ENCODE measurements at regions not wholly inside any gene's neighbourhood (a gene's known extent, or its start where the extent isn't known, plus 50 kb on each side); places are given as distances from the start of the nearest gene placed in this dataset.
"Not testable (repeated sequence)": the region's sequence is repeated elsewhere in the genome, so short reads cannot be mapped to it uniquely, and the experiment has no call there.

DNA sequence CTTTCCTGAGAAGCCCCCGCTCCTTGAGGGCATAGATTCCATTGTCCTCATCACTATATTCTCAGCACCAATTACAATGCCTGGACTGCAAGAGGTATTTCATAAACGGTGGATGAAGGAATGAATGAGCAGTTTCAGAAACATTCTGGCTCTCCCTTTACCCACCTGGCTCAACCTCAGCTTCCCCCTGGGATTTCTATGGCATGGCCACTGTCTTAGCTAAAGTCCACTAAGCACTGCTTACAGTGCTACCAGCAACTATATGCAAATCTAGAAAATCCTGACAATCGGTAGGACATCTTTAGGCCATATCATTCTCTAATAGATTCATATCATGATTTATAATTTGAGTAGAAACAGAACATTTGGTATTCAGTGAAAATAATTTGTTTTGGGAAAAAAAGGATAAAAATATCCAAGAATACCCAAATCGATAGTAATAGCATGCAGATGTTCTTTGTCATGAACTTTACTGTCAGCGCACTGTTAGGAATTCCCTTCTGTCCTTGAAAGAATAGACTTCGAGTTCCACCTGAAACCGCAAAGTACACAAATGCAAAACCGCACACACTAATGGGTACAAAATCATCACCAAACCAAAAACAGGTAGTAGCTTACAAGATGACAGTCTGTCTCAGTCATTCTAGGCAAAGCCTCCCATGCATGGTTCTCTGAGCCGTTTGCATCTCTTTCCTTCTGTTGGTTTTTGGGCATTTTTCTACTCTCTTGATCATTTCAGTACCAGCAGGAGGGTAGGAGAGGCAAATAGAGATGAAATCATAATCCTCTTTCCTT is 303.6 kb upstream of the ID2 start:
- DNase-seq (ENCODE audit: insufficient read length, low spot score) = no peak
- peak; percentile 92 for FAIRE-seq
- TF ChIP-seq POU2F2 (IDR thresholded peaks at IDR 0.05; ENCODE audit: low read depth, low read length) = no peak
- peak; percentile 13 for TF ChIP-seq PAX5 (IDR thresholded peaks at IDR 0.05; ENCODE audit: insufficient read depth, low read length, severe bottlenecking)
- peak; percentile 30; the same call in 1 of the 2 replicates for TF ChIP-seq SPI1 (IDR thresholded peaks at IDR 0.05; ENCODE audit: low read depth, low read length)

DNA sequence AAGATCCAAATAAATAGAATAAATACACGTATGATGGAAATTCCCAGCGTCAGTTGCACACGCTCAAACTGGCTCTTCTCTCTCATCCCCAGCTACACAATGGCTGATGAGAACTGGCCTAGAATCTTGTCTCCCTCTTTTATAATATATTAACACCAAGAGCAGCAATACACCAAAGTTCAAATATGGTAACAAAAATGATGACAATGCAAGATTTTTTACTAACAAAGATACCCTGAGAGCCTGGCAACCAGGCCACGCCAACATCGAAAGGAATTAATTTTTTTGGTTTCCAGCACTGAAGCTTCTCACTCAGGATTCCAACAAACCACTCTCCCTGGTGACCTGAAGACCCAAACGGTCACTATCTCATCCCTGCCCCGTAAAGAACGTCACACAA is 302.7 kb upstream of the ID2 start:
- DNase-seq (ENCODE audit: insufficient read length, low spot score) = no peak
- TF ChIP-seq POLR2A (IDR thresholded peaks at IDR 0.05; ENCODE audit: low read depth, low read length) (no peak), POU2F2 (IDR thresholded peaks at IDR 0.05; ENCODE audit: low read depth, low read length) (no peak), SPI1 (IDR thresholded peaks at IDR 0.05; ENCODE audit: low read depth, low read length) (no peak), PAX5 (IDR thresholded peaks at IDR 0.05; ENCODE audit: insufficient read depth, low read length, severe bottlenecking) (no peak), TAF1 (IDR thresholded peaks at IDR 0.05; ENCODE audit: low read depth, low read length) (no peak), POLR2AphosphoS5 (IDR thresholded peaks at IDR 0.05; ENCODE audit: low read depth, low read length) (no peak)
- FAIRE-seq = no peak

DNA sequence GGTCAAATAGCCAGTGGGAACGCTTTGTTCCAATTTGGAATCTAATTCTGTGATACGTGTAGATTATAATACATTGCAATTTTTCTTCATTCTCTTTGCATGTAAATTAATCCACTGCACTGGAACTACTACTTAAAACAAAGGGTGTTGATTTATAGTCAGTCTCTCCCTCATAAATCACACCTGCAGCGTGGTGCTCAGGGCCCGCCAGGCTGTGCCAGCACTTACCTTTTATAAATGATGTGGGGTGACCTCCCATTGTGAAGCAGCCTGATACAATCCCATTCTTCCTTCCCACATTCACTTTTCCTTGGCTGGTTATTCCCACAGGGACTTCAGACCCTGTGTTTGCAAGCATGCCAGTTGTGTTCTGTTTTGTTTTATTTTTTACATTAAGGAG is 302.3 kb upstream of the ID2 start:
- FAIRE-seq = peak; percentile 5

DNA sequence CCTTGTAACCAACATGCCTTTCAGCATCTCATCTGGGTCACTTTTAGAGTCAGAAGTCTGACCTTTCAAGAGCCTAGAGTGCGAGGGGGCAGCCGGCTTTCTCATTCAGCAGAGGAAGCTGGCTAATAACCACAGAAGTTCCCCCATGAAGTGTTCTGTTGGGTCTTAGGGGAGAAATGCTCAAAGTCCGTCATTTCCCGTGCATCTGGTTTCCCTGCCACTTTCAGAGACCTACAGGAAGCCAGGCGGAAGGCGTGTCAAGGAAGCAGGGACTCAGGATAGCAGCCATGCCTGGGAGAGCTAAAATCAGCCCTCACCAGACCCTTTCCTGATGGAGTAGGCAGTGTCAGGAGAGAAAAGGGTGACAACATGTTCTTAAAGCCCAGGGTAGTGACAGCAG is 301.8 kb upstream of the ID2 start:
- TF ChIP-seq POLR2AphosphoS5 (IDR thresholded peaks at IDR 0.05; ENCODE audit: low read depth, low read length) = no peak
- TF ChIP-seq POU2F2 (IDR thresholded peaks at IDR 0.05; ENCODE audit: low read depth, low read length) = no peak
- no peak for TF ChIP-seq PAX5 (IDR thresholded peaks at IDR 0.05; ENCODE audit: insufficient read depth, low read length, severe bottlenecking)
- TF ChIP-seq POLR2A (IDR thresholded peaks at IDR 0.05; ENCODE audit: low read depth, low read length) = no peak
- no peak for TF ChIP-seq TAF1 (IDR thresholded peaks at IDR 0.05; ENCODE audit: low read depth, low read length)
- 0 out of 2 replicates have a peak, but pooled peaks have one; percentile 0 for TF ChIP-seq SPI1 (IDR thresholded peaks at IDR 0.05; ENCODE audit: low read depth, low read length)
- no peak for FAIRE-seq
- no peak for DNase-seq (ENCODE audit: insufficient read length, low spot score)

More for the DNA sequence above, 302.3 kb upstream of the ID2 start:
- TF ChIP-seq POLR2A (IDR thresholded peaks at IDR 0.05; ENCODE audit: low read depth, low read length) = no peak
- no peak for TF ChIP-seq TAF1 (IDR thresholded peaks at IDR 0.05; ENCODE audit: low read depth, low read length)
- no peak for TF ChIP-seq SPI1 (IDR thresholded peaks at IDR 0.05; ENCODE audit: low read depth, low read length)
- TF ChIP-seq POLR2AphosphoS5 (IDR thresholded peaks at IDR 0.05; ENCODE audit: low read depth, low read length) = no peak
- TF ChIP-seq POU2F2 (IDR thresholded peaks at IDR 0.05; ENCODE audit: low read depth, low read length) = no peak
- TF ChIP-seq PAX5 (IDR thresholded peaks at IDR 0.05; ENCODE audit: insufficient read depth, low read length, severe bottlenecking) = no peak
- no peak for DNase-seq (ENCODE audit: insufficient read length, low spot score)

DNA sequence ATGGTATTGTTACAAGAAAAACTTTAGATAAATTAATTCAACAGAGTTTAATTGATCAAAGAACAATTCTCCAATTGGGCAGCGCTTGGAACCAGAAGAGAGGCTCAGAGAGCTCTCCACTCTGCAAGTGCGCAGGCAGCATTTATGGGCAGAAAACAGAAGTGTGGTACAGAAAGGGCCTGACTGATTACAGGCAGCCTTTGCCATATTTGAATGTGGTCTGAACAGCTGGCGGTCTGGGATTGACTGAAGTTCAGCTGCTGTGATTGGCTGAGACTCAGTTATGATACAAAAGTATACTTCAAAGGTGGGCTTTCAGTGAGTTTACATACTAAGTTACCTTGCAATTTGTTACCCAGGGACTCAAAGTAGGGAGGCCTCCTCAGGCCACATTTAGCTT is 301.3 kb upstream of the ID2 start:
- DNase-seq (ENCODE audit: insufficient read length, low spot score) (no peak), FAIRE-seq (peak; percentile 5)
- TF ChIP-seq POLR2AphosphoS5 (IDR thresholded peaks at IDR 0.05; ENCODE audit: low read depth, low read length) (no peak), SPI1 (IDR thresholded peaks at IDR 0.05; ENCODE audit: low read depth, low read length) (peak; percentile 25; the same call in 1 of the 2 replicates), PAX5 (IDR thresholded peaks at IDR 0.05; ENCODE audit: insufficient read depth, low read length, severe bottlenecking) (no peak)

DNA sequence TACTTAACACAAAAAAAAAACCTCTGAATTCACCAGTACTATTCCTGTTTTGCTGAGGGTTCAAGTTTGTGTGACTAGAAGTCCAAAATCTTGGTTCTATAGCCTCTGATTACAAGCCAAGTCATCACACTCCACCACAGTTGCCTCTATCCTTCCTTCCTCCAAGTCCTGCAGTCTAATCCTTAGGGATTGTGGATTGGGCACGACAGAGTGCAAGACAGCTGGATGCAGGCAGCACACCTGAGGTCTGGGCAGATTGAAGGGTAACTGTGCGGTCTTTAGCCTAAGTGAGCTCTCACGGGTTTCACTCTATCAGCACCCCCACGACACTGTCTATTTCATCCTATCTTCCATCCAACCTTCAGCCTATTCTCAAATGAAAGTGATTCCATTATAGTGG is 299.4 kb upstream of the ID2 start:
- no peak for FAIRE-seq
- DNase-seq (ENCODE audit: insufficient read length, low spot score) = no peak
- TF ChIP-seq SPI1 (IDR thresholded peaks at IDR 0.05; ENCODE audit: low read depth, low read length) (no peak), POLR2A (IDR thresholded peaks at IDR 0.05; ENCODE audit: low read depth, low read length) (no peak), PAX5 (IDR thresholded peaks at IDR 0.05; ENCODE audit: insufficient read depth, low read length, severe bottlenecking) (no peak), POU2F2 (IDR thresholded peaks at IDR 0.05; ENCODE audit: low read depth, low read length) (no peak), TAF1 (IDR thresholded peaks at IDR 0.05; ENCODE audit: low read depth, low read length) (no peak), POLR2AphosphoS5 (IDR thresholded peaks at IDR 0.05; ENCODE audit: low read depth, low read length) (no peak)

DNA sequence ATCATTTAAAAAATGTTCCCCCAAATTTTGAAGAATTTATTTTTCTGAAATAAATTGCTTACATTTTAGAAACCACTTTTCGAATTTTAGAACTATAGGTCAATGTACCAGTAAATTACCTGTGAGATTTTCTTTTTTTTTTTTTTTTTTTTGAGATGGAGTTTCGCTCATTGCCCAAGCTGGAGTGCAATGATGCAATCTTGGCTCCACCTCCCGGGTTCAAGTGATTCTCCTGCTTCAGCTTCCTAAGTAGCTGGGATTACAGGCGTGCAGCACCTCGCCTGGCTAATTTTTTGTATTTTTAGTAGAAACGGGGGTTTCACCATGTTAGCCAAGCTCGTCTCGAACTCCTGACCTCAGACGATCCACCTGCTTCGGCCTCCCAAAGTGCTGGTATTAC is 295.1 kb upstream of the ID2 start:
- not testable (repeated sequence) for FAIRE-seq; DNase-seq (ENCODE audit: insufficient read length, low spot score)

DNA sequence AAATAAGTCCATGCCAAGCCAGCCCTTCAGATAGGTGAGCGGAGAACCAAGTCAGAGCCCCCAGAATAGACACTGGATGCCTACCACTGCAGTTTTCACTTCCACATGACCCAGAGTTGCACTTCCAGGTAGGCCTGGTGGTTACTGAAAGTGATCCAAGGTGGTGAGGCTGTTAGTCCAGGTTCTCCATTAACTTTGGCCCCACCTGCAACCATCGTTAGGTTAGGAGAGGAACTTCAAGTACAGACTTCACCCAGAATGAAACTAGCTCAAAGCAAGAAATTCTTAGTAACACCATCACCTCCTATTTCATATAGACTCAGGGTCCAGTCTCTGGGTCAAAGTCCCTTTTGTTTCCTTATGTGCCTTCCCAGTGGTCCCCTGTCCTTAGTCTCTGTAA is 293.1 kb upstream of the ID2 start:
- DNase-seq (ENCODE audit: insufficient read length, low spot score) (no peak), FAIRE-seq (no peak)
- TF ChIP-seq PAX5 (IDR thresholded peaks at IDR 0.05; ENCODE audit: insufficient read depth, low read length, severe bottlenecking) (no peak), SPI1 (IDR thresholded peaks at IDR 0.05; ENCODE audit: low read depth, low read length) (no peak), POU2F2 (IDR thresholded peaks at IDR 0.05; ENCODE audit: low read depth, low read length) (no peak), POLR2A (IDR thresholded peaks at IDR 0.05; ENCODE audit: low read depth, low read length) (no peak), TAF1 (IDR thresholded peaks at IDR 0.05; ENCODE audit: low read depth, low read length) (no peak)

DNA sequence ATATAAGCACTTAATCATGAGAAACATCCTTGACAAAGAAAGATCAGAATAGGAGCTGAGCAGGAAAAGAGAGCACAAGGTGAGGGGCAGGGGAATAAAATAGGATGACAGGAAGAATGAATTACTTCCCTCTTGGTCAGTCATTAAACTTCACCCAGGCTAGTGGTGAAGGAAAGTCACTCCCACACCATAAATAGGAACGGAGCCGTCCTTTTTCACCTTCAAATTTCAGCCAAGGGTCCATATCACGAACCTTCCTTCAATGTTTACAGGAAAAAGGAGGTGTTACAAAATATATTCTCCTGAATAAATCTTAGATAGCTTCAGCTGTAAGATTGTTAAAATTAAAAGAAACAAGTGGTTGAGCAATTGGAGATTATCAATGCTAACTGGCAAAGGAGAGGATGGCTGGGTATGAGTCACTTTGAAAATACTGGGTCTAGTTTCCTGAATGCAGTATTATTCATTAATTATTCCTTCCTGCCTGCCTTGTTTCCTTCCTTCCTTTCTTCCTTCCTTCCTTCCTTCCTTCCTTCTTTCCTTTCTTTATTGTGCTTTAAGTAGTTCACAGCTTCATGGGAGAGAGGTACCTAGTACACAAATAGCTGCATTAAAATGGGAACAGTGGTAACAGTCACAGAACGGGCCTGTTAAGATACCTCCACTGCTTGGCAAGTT is 292.3 kb upstream of the ID2 start:
- TF ChIP-seq PAX5 (IDR thresholded peaks at IDR 0.05; ENCODE audit: insufficient read depth, low read length, severe bottlenecking) (no peak), POLR2A (IDR thresholded peaks at IDR 0.05; ENCODE audit: low read depth, low read length) (no peak), POLR2AphosphoS5 (IDR thresholded peaks at IDR 0.05; ENCODE audit: low read depth, low read length) (no peak), TAF1 (IDR thresholded peaks at IDR 0.05; ENCODE audit: low read depth, low read length) (no peak), SPI1 (IDR thresholded peaks at IDR 0.05; ENCODE audit: low read depth, low read length) (no peak), POU2F2 (IDR thresholded peaks at IDR 0.05; ENCODE audit: low read depth, low read length) (no peak)
- DNase-seq (ENCODE audit: insufficient read length, low spot score) (no peak), FAIRE-seq (no peak)

DNA sequence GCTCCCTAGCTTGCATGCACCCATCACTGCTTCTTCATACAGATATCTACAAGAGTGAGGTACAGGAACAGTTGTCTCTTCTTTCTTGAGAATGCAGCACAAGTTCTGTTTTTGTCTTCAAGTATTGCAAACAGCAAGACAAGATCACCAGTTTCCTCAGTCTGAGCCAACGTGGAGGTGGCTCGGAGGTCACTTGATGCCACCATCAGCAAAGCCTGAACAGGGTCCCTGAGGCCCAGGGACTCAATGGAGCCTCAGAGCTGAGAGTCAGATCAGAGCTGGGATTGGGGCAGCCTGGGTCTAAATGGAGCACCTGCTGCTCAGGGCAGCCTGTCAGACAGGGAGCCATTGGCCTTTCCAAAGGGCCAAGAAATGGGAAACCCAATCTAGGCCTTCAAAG is 290.7 kb upstream of the ID2 start:
- TF ChIP-seq TAF1 (IDR thresholded peaks at IDR 0.05; ENCODE audit: low read depth, low read length) = no peak
- TF ChIP-seq POLR2A (IDR thresholded peaks at IDR 0.05; ENCODE audit: low read depth, low read length) = no peak
- TF ChIP-seq PAX5 (IDR thresholded peaks at IDR 0.05; ENCODE audit: insufficient read depth, low read length, severe bottlenecking) = no peak
- no peak for TF ChIP-seq SPI1 (IDR thresholded peaks at IDR 0.05; ENCODE audit: low read depth, low read length)
- no peak for TF ChIP-seq POU2F2 (IDR thresholded peaks at IDR 0.05; ENCODE audit: low read depth, low read length)
- no peak for TF ChIP-seq POLR2AphosphoS5 (IDR thresholded peaks at IDR 0.05; ENCODE audit: low read depth, low read length)
- no peak for FAIRE-seq
- DNase-seq (ENCODE audit: insufficient read length, low spot score) = no peak

All from GM12891 (cell line).